Cardiac fibroblast (primary cell): ENCODE measurements at regions not wholly inside any gene's neighbourhood (a gene's known extent, or its start where the extent isn't known, plus 50 kb on each side); places are given as distances from the start of the nearest gene placed in this dataset.

Source experiments
- DNase-seq, 2 donors: peaks; one replicate each; pipeline versions ENCODE4 v3.0.0 to v3.0.0-alpha.2; 2010; ENCODE audit warnings: low read depth in 2 of 2
- H3K4me3 ChIP-seq, 2 donors: replicated peaks in 1 of 2; 1 replicate in 1 of 2; 2 replicates in 1 of 2; pipeline ENCODE4 v1.5.1; 2011; ENCODE audit warnings: low read depth in 2 of 2, low read length in 2 of 2, mild to moderate bottlenecking in 2 of 2, moderate library complexity in 1 of 2
- TF ChIP-seq, protein P1 (sequence below): IDR thresholded peaks from one replicate; pipeline ENCODE4 v1.5.1; 2011; ENCODE audit warnings: low read depth, mild to moderate bottlenecking, low read length, inconsistent platforms

GRCh38 chr3:69674752-69675151 is 64.5 kb upstream of the MITF start:
- TF ChIP-seq, protein P1, sequence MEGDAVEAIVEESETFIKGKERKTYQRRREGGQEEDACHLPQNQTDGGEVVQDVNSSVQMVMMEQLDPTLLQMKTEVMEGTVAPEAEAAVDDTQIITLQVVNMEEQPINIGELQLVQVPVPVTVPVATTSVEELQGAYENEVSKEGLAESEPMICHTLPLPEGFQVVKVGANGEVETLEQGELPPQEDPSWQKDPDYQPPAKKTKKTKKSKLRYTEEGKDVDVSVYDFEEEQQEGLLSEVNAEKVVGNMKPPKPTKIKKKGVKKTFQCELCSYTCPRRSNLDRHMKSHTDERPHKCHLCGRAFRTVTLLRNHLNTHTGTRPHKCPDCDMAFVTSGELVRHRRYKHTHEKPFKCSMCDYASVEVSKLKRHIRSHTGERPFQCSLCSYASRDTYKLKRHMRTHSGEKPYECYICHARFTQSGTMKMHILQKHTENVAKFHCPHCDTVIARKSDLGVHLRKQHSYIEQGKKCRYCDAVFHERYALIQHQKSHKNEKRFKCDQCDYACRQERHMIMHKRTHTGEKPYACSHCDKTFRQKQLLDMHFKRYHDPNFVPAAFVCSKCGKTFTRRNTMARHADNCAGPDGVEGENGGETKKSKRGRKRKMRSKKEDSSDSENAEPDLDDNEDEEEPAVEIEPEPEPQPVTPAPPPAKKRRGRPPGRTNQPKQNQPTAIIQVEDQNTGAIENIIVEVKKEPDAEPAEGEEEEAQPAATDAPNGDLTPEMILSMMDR, result no peak
- DNase-seq, result no peak
- no peak overlapping the region for H3K4me3 ChIP-seq

- TF ChIP-seq, protein P1, result peak; percentile 73
- peak; percentile 64 to 70 for DNase-seq
- H3K4me3 ChIP-seq, result no peak overlapping the region
Measured at GRCh38 chr3:69671082-69671952, 67.9 kb upstream of the MITF start.

- no peak overlapping the region for H3K4me3 ChIP-seq
- TF ChIP-seq, protein P1, result no peak
- peak in 1 of 2 donors; percentile 42 for DNase-seq
Measured at GRCh38 chr3:69669070-69669469, 70.2 kb upstream of the MITF start.

- no peak overlapping the region for H3K4me3 ChIP-seq
- TF ChIP-seq, protein P1, result no peak
- peak; percentile 52 to 55 for DNase-seq
Measured at GRCh38 chr3:69665026-69665737, 74.1 kb upstream of the MITF start.

GRCh38 chr3:69660631-69661030 is 78.6 kb upstream of the MITF start:
- DNase-seq, result no peak
- TF ChIP-seq, protein P1, result no peak
- H3K4me3 ChIP-seq, result no peak overlapping the region

- TF ChIP-seq, protein P1, result no peak
- DNase-seq, result no peak
- H3K4me3 ChIP-seq, result no peak overlapping the region
Measured at GRCh38 chr3:69659180-69659910, 79.9 kb upstream of the MITF start.
